K562 (cell line): ENCODE measurements at regions not wholly inside any gene's neighbourhood (a gene's known extent, or its start where the extent isn't known, plus 50 kb on each side); places are given as distances from the start of the nearest gene placed in this dataset.

Source experiments
- ATAC-seq: fragments of 200-7000 bp; cut with Tn5 transposase; 3 replicates; pipeline ENCODE4 v1.9.1; 2020; ENCODE audit warnings: moderate library complexity
- BruUV-seq: library from RNA; stranded (reverse); fragments of 400-500 nt; replicated peaks from 2 replicates; lab custom pipeline; 2021; lab: Mats Ljungman, UMichigan
- CTCF ChIA-PET: fragments of 300-600 bp; formaldehyde crosslinking; extraction: SDS; loops from one replicate; lab custom pipeline; 2021; ENCODE audit warnings: low intra/inter-chr PET ratio; lab: Yijun Ruan, JAX
- POLR2A ChIA-PET: fragments of 300-600, 350-650 bp; sonication (Branson Sonifier 250); formaldehyde crosslinking; extraction: SDS; loops from one replicate; lab custom pipeline; 2021; ENCODE audit warnings: antibody characterized with exemption, inconsistent platforms; lab: Yijun Ruan, JAX
- DNase-seq, 4 experiments: peaks; one replicate each; pipeline versions ENCODE4 v3.0.0 to v3.0.0-alpha.2; 2011 to 2018; ENCODE audit warnings: low spot score in 3 of 4, mixed read lengths in 3 of 4; ENCODE audit errors: extremely low read depth in 1 of 4
- FAIRE-seq: peaks from 2 replicates; lab custom pipeline; 2011; peaks lifted over from hg19 to GRCh38; lab: Jason Lieb, UNC
- H2AFZ ChIP-seq: 2 replicates; pipeline ENCODE4 v1.6.0; 2011; ENCODE audit warnings: low read depth, low read length, control low read depth, inconsistent platforms
- H3K27ac ChIP-seq: fragments of 200-600 bp; 3 replicates; pipeline ENCODE4 v1.8.0; 2011; ENCODE audit warnings: low read depth, mild to moderate bottlenecking, control low read depth, inconsistent platforms, low read length, moderate library complexity, mixed read lengths; ENCODE audit errors: extremely low read depth
- H3K27me3 ChIP-seq, 2 experiments: fragments of 300-600 bp in 1 of 2; 2 replicates in 1 of 2; 3 replicates in 1 of 2; pipeline versions ENCODE4 v1.6.0 to v1.8.0; 2011; ENCODE audit warnings: inconsistent platforms in 2 of 2, low read length in 2 of 2, mild to moderate bottlenecking in 1 of 2, mixed read lengths in 1 of 2, moderate library complexity in 1 of 2; ENCODE audit not compliant: control insufficient read depth in 2 of 2, insufficient read depth in 2 of 2
- H3K36me3 ChIP-seq: fragments of 300-600 bp; 3 replicates; pipeline ENCODE4 v1.8.0; 2011; ENCODE audit warnings: mild to moderate bottlenecking, low read length, inconsistent platforms; ENCODE audit not compliant: control insufficient read depth, insufficient read depth
- H3K4me1 ChIP-seq, 2 experiments: fragments of 200-600 bp in 1 of 2; replicated peaks in 1 of 2; 2 replicates in 1 of 2; 3 replicates in 1 of 2; pipeline versions ENCODE4 v1.5.1 to v1.8.0; 2011; ENCODE audit warnings: inconsistent platforms in 2 of 2, low read length in 2 of 2, mild to moderate bottlenecking in 1 of 2, mixed read lengths in 1 of 2, moderate library complexity in 1 of 2; ENCODE audit not compliant: control insufficient read depth in 2 of 2, insufficient read depth in 2 of 2
- H3K4me2 ChIP-seq: 2 replicates; pipeline ENCODE4 v1.6.1; 2011; ENCODE audit warnings: low read length, control low read depth, inconsistent platforms, mixed read lengths; ENCODE audit not compliant: insufficient read depth
- H3K4me3 ChIP-seq: fragments of 200-600 bp; sonication (generic), shearing (Covaris generic); 2 replicates; pipeline ENCODE4 v1.5.1; 2016; ENCODE audit warnings: control low read depth, inconsistent platforms
- H3K79me2 ChIP-seq: fragments of 200-600 bp; 3 replicates; pipeline ENCODE4 v1.8.0; 2011; ENCODE audit warnings: low read length, inconsistent platforms; ENCODE audit not compliant: control insufficient read depth, insufficient read depth
- H3K9ac ChIP-seq, 2 experiments: 2 replicates each; pipeline versions ENCODE4 v1.6.0 to v1.6.1; 2011; ENCODE audit warnings: low read depth in 2 of 2, low read length in 2 of 2, control low read depth in 1 of 2, inconsistent platforms in 1 of 2, mild to moderate bottlenecking in 1 of 2, mixed read lengths in 1 of 2; ENCODE audit not compliant: insufficient read depth in 1 of 2
- H3K9me1 ChIP-seq: one replicate; pipeline ENCODE4 v1.6.0; 2011; ENCODE audit warnings: inconsistent platforms, mild to moderate bottlenecking, low read length, moderate library complexity; ENCODE audit not compliant: control insufficient read depth, insufficient read depth
- H3K9me3 ChIP-seq: replicated peaks from 2 replicates; pipeline ENCODE4 v1.5.1; 2011; ENCODE audit warnings: low read depth, low read length, inconsistent platforms; ENCODE audit not compliant: control insufficient read depth, insufficient read depth
- H4K20me1 ChIP-seq: replicated peaks from 2 replicates; pipeline ENCODE4 v1.6.1; 2011; ENCODE audit warnings: low read length, inconsistent platforms, mixed read lengths; ENCODE audit not compliant: control insufficient read depth, insufficient read depth
- BHLHE40 ChIP-seq: IDR thresholded peaks from 2 replicates; pipeline ENCODE4 v1.6.1; 2011; ENCODE audit warnings: low read length, improper control_type of control experiment
- BRCA1 ChIP-seq, 2 experiments: fragments of 450-650 bp in 1 of 2; sonication (generic) in 1 of 2; formaldehyde crosslinking in 1 of 2; IDR thresholded peaks; 2 replicates each; pipeline versions ENCODE4 v1.5.0 to v1.6.1; 2017 to 2020; ENCODE audit warnings: mild to moderate bottlenecking in 1 of 2, missing genetic modification reagents in 1 of 2
- HIVEP1 ChIP-seq: fragments of 250-450 bp; sonication (Bioruptor Pico); IDR thresholded peaks from 2 replicates; pipeline ENCODE4 v1.4.0; 2020; ENCODE audit warnings: mild to moderate bottlenecking
- NCOR1 ChIP-seq: fragments of 450-650 bp; IDR thresholded peaks from 2 replicates; pipeline ENCODE4 v1.6.1; 2016; ENCODE audit warnings: mild to moderate bottlenecking, moderate library complexity
- SETDB1 ChIP-seq: IDR thresholded peaks from one replicate; pipeline ENCODE4 v1.6.1; 2012; ENCODE audit warnings: low read length, control low read depth, inconsistent platforms
- TEAD4 ChIP-seq, 2 experiments: sonication (generic) in 1 of 2; formaldehyde crosslinking in 1 of 2; IDR thresholded peaks; 2 replicates each; pipeline versions ENCODE4 v1.6.1 to v1.8.0; 2012 to 2022; ENCODE audit warnings: borderline replicate concordance in 1 of 2, inconsistent platforms in 1 of 2, low read length in 1 of 2, mild to moderate bottlenecking in 1 of 2, missing genetic modification reagents in 1 of 2
- ZNF224 ChIP-seq: sonication (generic); formaldehyde crosslinking; IDR thresholded peaks from 2 replicates; pipeline ENCODE4 v1.8.0; 2022; ENCODE audit warnings: mild to moderate bottlenecking, missing genetic modification reagents
- ZNF778 ChIP-seq: fragments of 450-650 bp; formaldehyde crosslinking; IDR thresholded peaks from 2 replicates; pipeline ENCODE4 v1.4.0; 2020; ENCODE audit warnings: mild to moderate bottlenecking, moderate library complexity
- WGBS: fragments of 100-300 bp; shearing (Covaris generic); methylation state at CpG from one replicate; pipeline ENCODE4 v1.1.6; 2016; ENCODE audit warnings: low coverage, mixed read lengths; ENCODE audit not compliant: insufficient coverage; ENCODE audit errors: missing lambda C conversion rate; 5-methylcytosine and 5-hydroxymethylcytosine counted together
- in situ Hi-C: fragments of 300-500 bp; cut with MboI; formaldehyde crosslinking; loops from 4 replicates; pipeline ENCODE4 v1.15.0; 2018; ENCODE audit warnings: inconsistent platforms, mixed read lengths
- intact Hi-C: fragments of 100-400 bp; cut with micrococcal nuclease; formaldehyde crosslinking; loops from 2 replicates; pipeline ENCODE4 v1.14.2; 2022
- TF ChIP-seq, protein P1 (sequence below): fragments of 250-450 bp; sonication (Bioruptor Pico); IDR thresholded peaks from 2 replicates; pipeline ENCODE4 v1.4.0; 2020
- TF ChIP-seq, protein P2 (sequence below), 2 experiments: fragments of 450-650 bp in 1 of 2; sonication (generic) in 1 of 2; formaldehyde crosslinking in 1 of 2; IDR thresholded peaks in 1 of 2; conservative IDR thresholded peaks in 1 of 2; 2 replicates each; pipeline versions ENCODE4 v1.6.1 to v1.8.1; 2016 to 2023; ENCODE audit warnings: mild to moderate bottlenecking in 2 of 2, moderate library complexity in 2 of 2, inconsistent platforms in 1 of 2, missing genetic modification reagents in 1 of 2
- TF ChIP-seq, protein P3 (sequence below): fragments of 250-450 bp; sonication (Bioruptor Pico); IDR thresholded peaks from 2 replicates; pipeline ENCODE4 v1.9.0; 2021; ENCODE audit warnings: mild to moderate bottlenecking
- TF ChIP-seq, protein P4 (sequence below): fragments of 450-650 bp; IDR thresholded peaks from 2 replicates; pipeline ENCODE4 v1.6.1; 2016; ENCODE audit warnings: low read depth, mild to moderate bottlenecking, moderate library complexity
- TF ChIP-seq, protein P5 (sequence below): sonication (generic); formaldehyde crosslinking; IDR thresholded peaks from 2 replicates; pipeline ENCODE4 v1.8.1; 2023; ENCODE audit warnings: mild to moderate bottlenecking, missing genetic modification reagents
- TF ChIP-seq, protein P6 (sequence below): sonication (generic); formaldehyde crosslinking; IDR thresholded peaks from 2 replicates; pipeline ENCODE4 v1.8.0; 2022; ENCODE audit warnings: missing genetic modification reagents, mild to moderate bottlenecking, moderate library complexity, borderline replicate concordance

DNA sequence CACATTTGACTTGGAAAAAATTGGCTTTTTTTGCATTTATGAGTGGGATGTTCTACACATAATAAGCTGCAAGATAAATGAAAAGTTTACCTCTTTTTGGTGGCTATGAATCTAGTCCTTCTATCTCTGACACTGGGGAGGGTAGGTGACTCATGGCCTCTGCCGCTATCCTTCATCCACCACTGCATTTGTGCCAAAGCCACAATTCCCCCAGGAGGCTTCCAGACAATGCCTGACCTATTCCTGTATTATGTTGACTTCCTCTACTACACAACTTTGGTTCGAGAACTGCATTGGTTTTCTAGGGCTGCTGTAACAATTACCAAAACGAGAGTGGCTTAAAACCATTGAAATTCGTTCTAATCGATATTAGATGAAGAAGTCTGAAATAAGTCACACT lies 245.6 kb downstream of the TRAM1L1 start:
- Histone ChIP-seq H3K9me1 (no peaks in the 10 kb centered on the region), H3K4me2 (no peak overlapping the region), H3K27ac (no peak overlapping the region), H2AFZ (no peak overlapping the region), H3K9me3 (no peaks in the 10 kb centered on the region), H3K4me1 (no peaks in the 10 kb centered on the region), H3K27me3 (no peaks in the 10 kb centered on the region), H4K20me1 (no peaks in the 10 kb centered on the region), H3K4me3 (no peak overlapping the region), H3K9ac (no peak overlapping the region), H3K36me3 (no peaks in the 10 kb centered on the region), H3K79me2 (no peaks in the 10 kb centered on the region)
- in situ Hi-C loops (no loop called here), intact Hi-C loops (no loop called here)
- FAIRE-seq (no peak), ATAC-seq (no peak), DNase-seq (no peak)
- 0% methylated on average over 5 of the region's 5 CpGs for WGBS
- ChIA-PET CTCF (no interaction called here), POLR2A (no interaction called here)
- BruUV-seq = no TSS peak
- TF ChIP-seq NCOR1 (no peak), HIVEP1 (CRISPR knock-in tag) (no peak), BHLHE40 (no peak), ZNF224 (CRISPR knock-in tag) (no peak), BRCA1 (IDR thresholded peaks at IDR 0.05) (no peak), BRCA1 (CRISPR knock-in tag; IDR thresholded peaks at IDR 0.05) (no peak), TEAD4 (IDR thresholded peaks at IDR 0.05; ENCODE audit: low read length) (no peak), TEAD4 (CRISPR knock-in tag; IDR thresholded peaks at IDR 0.05; ENCODE audit: borderline replicate concordance) (no peak), SETDB1 (no peak), ZNF778 (no peak)
- TF ChIP-seq, protein P1, sequence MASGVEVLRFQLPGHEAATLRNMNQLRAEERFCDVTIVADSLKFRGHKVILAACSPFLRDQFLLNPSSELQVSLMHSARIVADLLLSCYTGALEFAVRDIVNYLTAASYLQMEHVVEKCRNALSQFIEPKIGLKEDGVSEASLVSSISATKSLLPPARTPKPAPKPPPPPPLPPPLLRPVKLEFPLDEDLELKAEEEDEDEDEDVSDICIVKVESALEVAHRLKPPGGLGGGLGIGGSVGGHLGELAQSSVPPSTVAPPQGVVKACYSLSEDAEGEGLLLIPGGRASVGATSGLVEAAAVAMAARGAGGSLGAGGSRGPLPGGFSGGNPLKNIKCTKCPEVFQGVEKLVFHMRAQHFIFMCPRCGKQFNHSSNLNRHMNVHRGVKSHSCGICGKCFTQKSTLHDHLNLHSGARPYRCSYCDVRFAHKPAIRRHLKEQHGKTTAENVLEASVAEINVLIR (CRISPR knock-in tag) = no peak
- TF ChIP-seq, protein P2, sequence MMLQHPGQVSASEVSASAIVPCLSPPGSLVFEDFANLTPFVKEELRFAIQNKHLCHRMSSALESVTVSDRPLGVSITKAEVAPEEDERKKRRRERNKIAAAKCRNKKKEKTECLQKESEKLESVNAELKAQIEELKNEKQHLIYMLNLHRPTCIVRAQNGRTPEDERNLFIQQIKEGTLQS (IDR thresholded peaks at IDR 0.05) = no peak
- TF ChIP-seq, protein P2 (CRISPR knock-in tag; conservative IDR thresholded peaks at IDR 0.05) = no peak
- TF ChIP-seq, protein P3, sequence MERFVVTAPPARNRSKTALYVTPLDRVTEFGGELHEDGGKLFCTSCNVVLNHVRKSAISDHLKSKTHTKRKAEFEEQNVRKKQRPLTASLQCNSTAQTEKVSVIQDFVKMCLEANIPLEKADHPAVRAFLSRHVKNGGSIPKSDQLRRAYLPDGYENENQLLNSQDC (CRISPR knock-in tag) = no peak
- TF ChIP-seq, protein P4, sequence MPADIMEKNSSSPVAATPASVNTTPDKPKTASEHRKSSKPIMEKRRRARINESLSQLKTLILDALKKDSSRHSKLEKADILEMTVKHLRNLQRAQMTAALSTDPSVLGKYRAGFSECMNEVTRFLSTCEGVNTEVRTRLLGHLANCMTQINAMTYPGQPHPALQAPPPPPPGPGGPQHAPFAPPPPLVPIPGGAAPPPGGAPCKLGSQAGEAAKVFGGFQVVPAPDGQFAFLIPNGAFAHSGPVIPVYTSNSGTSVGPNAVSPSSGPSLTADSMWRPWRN = no peak
- TF ChIP-seq, protein P5, sequence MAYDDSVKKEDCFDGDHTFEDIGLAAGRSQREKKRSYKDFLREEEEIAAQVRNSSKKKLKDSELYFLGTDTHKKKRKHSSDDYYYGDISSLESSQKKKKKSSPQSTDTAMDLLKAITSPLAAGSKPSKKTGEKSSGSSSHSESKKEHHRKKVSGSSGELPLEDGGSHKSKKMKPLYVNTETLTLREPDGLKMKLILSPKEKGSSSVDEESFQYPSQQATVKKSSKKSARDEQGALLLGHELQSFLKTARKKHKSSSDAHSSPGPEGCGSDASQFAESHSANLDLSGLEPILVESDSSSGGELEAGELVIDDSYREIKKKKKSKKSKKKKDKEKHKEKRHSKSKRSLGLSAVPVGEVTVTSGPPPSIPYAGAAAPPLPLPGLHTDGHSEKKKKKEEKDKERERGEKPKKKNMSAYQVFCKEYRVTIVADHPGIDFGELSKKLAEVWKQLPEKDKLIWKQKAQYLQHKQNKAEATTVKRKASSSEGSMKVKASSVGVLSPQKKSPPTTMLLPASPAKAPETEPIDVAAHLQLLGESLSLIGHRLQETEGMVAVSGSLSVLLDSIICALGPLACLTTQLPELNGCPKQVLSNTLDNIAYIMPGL = no peak
- TF ChIP-seq, protein P6, sequence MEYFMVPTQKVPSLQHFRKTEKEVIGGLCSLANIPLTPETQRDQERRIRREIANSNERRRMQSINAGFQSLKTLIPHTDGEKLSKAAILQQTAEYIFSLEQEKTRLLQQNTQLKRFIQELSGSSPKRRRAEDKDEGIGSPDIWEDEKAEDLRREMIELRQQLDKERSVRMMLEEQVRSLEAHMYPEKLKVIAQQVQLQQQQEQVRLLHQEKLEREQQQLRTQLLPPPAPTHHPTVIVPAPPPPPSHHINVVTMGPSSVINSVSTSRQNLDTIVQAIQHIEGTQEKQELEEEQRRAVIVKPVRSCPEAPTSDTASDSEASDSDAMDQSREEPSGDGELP (CRISPR knock-in tag) = no peak
